ENCODE measurements at regions not wholly inside any gene's neighbourhood (a gene's known extent, or its start where the extent isn't known, plus 50 kb on each side); places are given as distances from the start of the nearest gene placed in this dataset.

GRCh38 chr2:196487417-196487816 is 152.1 kb upstream of the CCDC150 start:
- TF ChIP-seq CTCF (IDR thresholded peaks at IDR 0.05): no peak
- TF ChIP-seq POLR2AphosphoS5 (IDR thresholded peaks at IDR 0.05): no peak
- no peak for TF ChIP-seq EP300 (IDR thresholded peaks at IDR 0.05; ENCODE audit: low read depth)

Measured in transverse colon (tissue), 4 donors.